HG03135 (cell line): ENCODE measurements at regions not wholly inside any gene's neighbourhood (a gene's known extent, or its start where the extent isn't known, plus 50 kb on each side); places are given as distances from the start of the nearest gene placed in this dataset.

ENCODE experiments used
- ATAC-seq: cut with Tn5 transposase; IDR thresholded peaks from one replicate; pipeline ENCODE4 v1.9.1; 2021; ENCODE audit warnings: mild to moderate bottlenecking, moderate library complexity; ENCODE audit not compliant: unreplicated experiment

GRCh38 chr2:165033402-165033801 lies 78.1 kb upstream of the SLC38A11 start:
- no peak for ATAC-seq

- no peak for ATAC-seq
These were observed 77.2 kb upstream of the SLC38A11 start for GRCh38 chr2:165032559-165032958.

- ATAC-seq, result no peak
These were observed 68.9 kb upstream of the SLC38A11 start for GRCh38 chr2:165024199-165024598.

- ATAC-seq, result no peak
These were observed 67.5 kb upstream of the SLC38A11 start for GRCh38 chr2:165022781-165023180.

GRCh38 chr2:165017966-165018596 lies 62.8 kb upstream of the SLC38A11 start:
- no peak for ATAC-seq

- ATAC-seq, result peak; percentile 69
These were observed 61.6 kb upstream of the SLC38A11 start for GRCh38 chr2:165016772-165017411.

DNA sequence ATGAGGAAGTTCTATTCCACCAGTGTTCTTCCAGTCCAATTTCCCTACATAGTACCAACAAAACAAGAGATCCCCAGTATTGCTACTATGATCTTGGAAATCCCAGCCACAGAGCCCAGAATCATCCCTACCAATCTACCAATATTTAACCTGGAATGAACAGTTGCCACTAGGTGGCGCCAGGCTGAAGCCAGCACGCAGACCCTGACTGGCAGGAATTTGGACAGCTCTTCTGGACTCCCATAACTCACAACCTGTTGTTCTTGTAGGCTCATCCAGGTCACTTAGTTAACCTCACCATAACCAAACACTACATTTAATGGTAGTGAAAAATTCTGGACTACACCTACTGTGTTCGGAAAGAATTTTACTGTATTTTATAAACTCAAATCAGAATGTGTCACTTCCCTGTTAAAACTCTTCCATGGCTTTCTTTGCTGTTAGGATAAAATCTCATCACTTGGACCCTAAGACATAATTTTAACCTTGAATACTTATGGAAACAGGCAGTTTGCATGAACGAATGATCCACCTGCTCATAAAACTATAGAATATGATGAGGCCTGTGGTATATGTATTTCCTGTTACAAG lies 59.8 kb upstream of the SLC38A11 start:
- peak; percentile 79 for ATAC-seq

DNA sequence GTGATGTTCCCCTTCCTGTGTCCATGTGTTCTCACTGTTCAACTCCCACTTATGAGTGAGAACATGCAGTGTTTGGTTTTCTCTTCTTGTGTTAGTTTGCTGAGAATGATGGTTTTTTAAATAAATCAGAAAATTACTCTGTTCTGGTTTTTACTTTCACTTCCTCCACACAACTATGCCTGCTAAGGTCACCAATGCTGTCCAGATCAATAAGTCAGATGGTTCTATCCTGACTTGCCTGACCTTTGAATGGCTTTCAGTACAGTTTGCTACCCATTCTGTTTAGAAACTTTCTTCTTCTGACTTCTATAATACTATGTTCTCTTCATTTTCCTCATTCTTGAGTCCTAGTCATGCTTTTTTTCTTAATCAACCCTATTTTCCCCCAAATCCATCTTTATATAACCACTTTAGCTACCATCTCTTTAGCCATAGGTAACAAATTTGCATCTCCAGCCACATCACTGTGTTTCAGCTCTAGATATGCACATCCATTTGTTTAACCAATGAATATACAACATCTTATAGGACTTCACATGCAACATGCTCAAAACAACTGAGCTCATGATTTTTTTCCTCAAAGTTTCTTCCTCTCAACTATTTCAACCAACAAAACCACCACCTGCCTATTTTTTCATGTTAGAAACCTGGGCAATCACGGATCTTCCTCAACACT lies 58.8 kb upstream of the SLC38A11 start:
- no peak for ATAC-seq

- ATAC-seq, result no peak
These were observed 55.9 kb upstream of the SLC38A11 start for GRCh38 chr2:165011199-165011598.

GRCh38 chr2:165010556-165010955 lies 55.2 kb upstream of the SLC38A11 start:
- ATAC-seq, result no peak

DNA sequence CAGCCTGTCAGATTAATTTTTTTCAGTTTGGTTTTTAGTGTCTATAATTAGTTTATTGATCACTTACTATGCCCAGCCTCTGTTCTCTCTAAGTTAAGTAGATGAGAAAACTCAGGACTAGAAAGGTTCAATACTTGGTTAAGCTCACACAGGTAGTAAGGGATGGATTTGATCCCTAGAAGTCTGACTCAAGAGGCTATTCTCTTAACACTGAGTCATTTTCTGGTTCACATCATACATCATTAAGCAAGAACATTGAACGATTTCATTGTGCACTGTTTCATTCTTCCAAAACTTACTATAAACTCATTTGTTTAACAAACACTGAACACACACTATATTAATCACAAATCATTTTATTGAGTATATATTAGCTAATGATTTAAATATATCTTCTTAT lies 54.1 kb upstream of the SLC38A11 start:
- ATAC-seq, result no peak

GRCh38 chr2:165008730-165009315 lies 53.5 kb upstream of the SLC38A11 start:
- no peak for ATAC-seq

DNA sequence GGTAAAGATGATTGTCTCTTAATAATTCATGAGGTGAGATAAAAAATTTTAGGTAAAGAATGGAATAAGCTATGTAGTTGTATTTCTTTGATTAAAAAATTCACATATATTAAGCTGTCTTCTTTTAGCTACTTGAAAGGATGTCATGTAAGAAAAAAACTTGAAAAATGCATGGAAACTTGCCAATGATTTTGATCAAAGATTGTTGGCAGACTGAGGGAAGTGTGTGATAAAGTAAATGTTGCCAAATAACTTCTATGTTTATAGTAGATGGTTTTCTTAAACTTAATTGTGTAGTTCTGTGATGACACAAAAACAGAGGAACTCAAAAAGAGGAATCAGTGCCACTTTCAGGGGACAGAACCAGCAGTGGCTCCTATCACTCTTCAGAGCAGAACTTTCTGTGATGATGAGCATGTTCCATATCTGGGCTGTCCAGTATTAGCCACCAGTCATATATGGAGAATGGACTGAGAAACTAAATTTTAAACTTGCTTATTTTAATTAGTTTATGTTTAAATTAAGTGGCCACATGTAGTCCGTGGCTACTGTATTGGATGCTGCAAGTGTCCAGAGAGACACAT lies 51.9 kb upstream of the SLC38A11 start:
- ATAC-seq, result no peak
